DOHH2 (cell line): ENCODE measurements at regions not wholly inside any gene's neighbourhood (a gene's known extent, or its start where the extent isn't known, plus 50 kb on each side); places are given as distances from the start of the nearest gene placed in this dataset.

Experiments
- H3F3A ChIP-seq: fragments of 200-600 bp; sonication (generic), shearing (Covaris generic); 2 replicates; pipeline ENCODE4 v1.6.0; 2016; ENCODE audit warnings: antibody characterized with exemption, mild to moderate bottlenecking; ENCODE audit not compliant: control insufficient read depth, insufficient read depth
- H3K27ac ChIP-seq: fragments of 200-600 bp; sonication (generic); 2 replicates; pipeline ENCODE4 v1.5.1; 2014; ENCODE audit warnings: low read depth, mild to moderate bottlenecking, low read length, moderate library complexity
- H3K27me3 ChIP-seq: fragments of 200-600 bp; sonication (generic); 2 replicates; pipeline ENCODE4 v1.6.1; 2014; ENCODE audit warnings: mild to moderate bottlenecking, low read length, mixed read lengths; ENCODE audit not compliant: control insufficient read depth
- H3K36me3 ChIP-seq: fragments of 200-600 bp; sonication (generic); 2 replicates; pipeline ENCODE4 v1.6.1; 2014; ENCODE audit warnings: mild to moderate bottlenecking, low read length, moderate library complexity, mixed read lengths; ENCODE audit not compliant: control insufficient read depth
- H3K4me1 ChIP-seq: fragments of 200-600 bp; sonication (generic); 2 replicates; pipeline ENCODE4 v1.6.1; 2014; ENCODE audit warnings: mild to moderate bottlenecking, low read length, mixed read lengths; ENCODE audit not compliant: control insufficient read depth
- H3K4me2 ChIP-seq: fragments of 200-600 bp; sonication (generic); 2 replicates; pipeline ENCODE4 v1.6.0; 2014; ENCODE audit warnings: mild to moderate bottlenecking, low read length, moderate library complexity
- H3K4me3 ChIP-seq: fragments of 200-600 bp; sonication (generic); 2 replicates; pipeline ENCODE4 v1.5.1; 2014; ENCODE audit warnings: mild to moderate bottlenecking, low read length, mixed read lengths
- H3K79me2 ChIP-seq: fragments of 200-600 bp; sonication (generic); 2 replicates; pipeline ENCODE4 v1.6.1; 2014; ENCODE audit warnings: mild to moderate bottlenecking, low read length, mixed read lengths; ENCODE audit not compliant: control insufficient read depth
- H3K9me2 ChIP-seq: fragments of 200-600 bp; sonication (generic); replicated peaks from 2 replicates; pipeline ENCODE4 v1.6.1; 2014; ENCODE audit warnings: mild to moderate bottlenecking, low read length, mixed read lengths; ENCODE audit not compliant: control insufficient read depth
- H3K9me3 ChIP-seq: fragments of 200-600 bp; sonication (generic); 2 replicates; pipeline ENCODE4 v1.6.1; 2014; ENCODE audit warnings: antibody characterized with exemption, low read length, mixed read lengths; ENCODE audit not compliant: control insufficient read depth, insufficient read depth
- H4K20me1 ChIP-seq: fragments of 200-600 bp; sonication (generic); 2 replicates; pipeline ENCODE4 v1.6.0; 2014; ENCODE audit warnings: low read depth, mild to moderate bottlenecking, antibody characterized with exemption, low read length, moderate library complexity; ENCODE audit not compliant: control insufficient read depth, insufficient read depth
- CTCF ChIP-seq: fragments of 200-600 bp; sonication (generic); IDR thresholded peaks from one replicate; pipeline ENCODE4 v1.5.1; 2014; ENCODE audit warnings: antibody characterized with exemption, mild to moderate bottlenecking, low read depth, low read length; ENCODE audit not compliant: poor library complexity, severe bottlenecking
- EZH2phosphoT487 ChIP-seq: fragments of 200-600 bp; sonication (generic); IDR thresholded peaks from 2 replicates; pipeline ENCODE4 v1.6.1; 2017; ENCODE audit warnings: borderline replicate concordance, mild to moderate bottlenecking, antibody characterized with exemption, low read length, moderate library complexity, mixed read lengths

- Histone ChIP-seq H3K4me3 (no peak overlapping the region), H3K79me2 (no peaks in the 10 kb centered on the region), H3K27me3 (peaks cover 2% of the 10 kb centered on the region; the same call in 1 of the 2 replicates), H3K36me3 (no peaks in the 10 kb centered on the region), H3K9me3 (no peaks in the 10 kb centered on the region), H3K9me2 (no peaks in the 10 kb centered on the region), H4K20me1 (no peaks in the 10 kb centered on the region), H3F3A (no peaks in the 10 kb centered on the region), H3K4me1 (peaks cover 9% of the 10 kb centered on the region), H3K4me2 (no peak overlapping the region), H3K27ac (no peak overlapping the region)
- TF ChIP-seq EZH2phosphoT487, result no peak
- no peak for TF ChIP-seq CTCF
These were observed 96.9 kb upstream of the TARDBP start for GRCh38 chr1:10915594-10915993.

- peaks cover 2% of the 10 kb centered on the region; the same call in 1 of the 2 replicates for H3K27me3 ChIP-seq
- H3K4me1 ChIP-seq, result peaks cover 9% of the 10 kb centered on the region
- no peak overlapping the region for H3K4me2 ChIP-seq
These were observed 96.1 kb upstream of the TARDBP start for GRCh38 chr1:10916311-10916710.

GRCh38 chr1:10916991-10917390 lies 95.5 kb upstream of the TARDBP start:
- Histone ChIP-seq H3K9me3 (no peaks in the 10 kb centered on the region), H3K27ac (no peak overlapping the region), H3K36me3 (no peaks in the 10 kb centered on the region), H3K4me3 (no peak overlapping the region), H3K4me2 (no peak overlapping the region), H3K9me2 (no peaks in the 10 kb centered on the region), H3F3A (no peaks in the 10 kb centered on the region), H3K79me2 (no peaks in the 10 kb centered on the region), H3K27me3 (peaks cover 2% of the 10 kb centered on the region; the same call in 1 of the 2 replicates), H3K4me1 (peaks cover 9% of the 10 kb centered on the region), H4K20me1 (no peaks in the 10 kb centered on the region)
- TF ChIP-seq EZH2phosphoT487 (no peak), CTCF (no peak)

More at GRCh38 chr1:10916311-10916710, 96.1 kb upstream of the TARDBP start:
- Histone ChIP-seq H3F3A (no peaks in the 10 kb centered on the region), H3K9me2 (no peaks in the 10 kb centered on the region), H3K4me3 (no peak overlapping the region), H3K36me3 (no peaks in the 10 kb centered on the region), H3K79me2 (no peaks in the 10 kb centered on the region), H3K9me3 (no peaks in the 10 kb centered on the region), H4K20me1 (no peaks in the 10 kb centered on the region), H3K27ac (no peak overlapping the region)
- no peak for TF ChIP-seq CTCF
- TF ChIP-seq EZH2phosphoT487, result no peak
